HG03025 (cell line): ENCODE measurements at regions not wholly inside any gene's neighbourhood (a gene's known extent, or its start where the extent isn't known, plus 50 kb on each side); places are given as distances from the start of the nearest gene placed in this dataset.

ENCODE experiments used
- ATAC-seq: cut with Tn5 transposase; IDR thresholded peaks from one replicate; pipeline ENCODE4 v1.9.1; 2021; ENCODE audit warnings: mild to moderate bottlenecking, moderate library complexity; ENCODE audit not compliant: unreplicated experiment, low FRiP score

GRCh38 chr1:199138061-199138460 lies 499.2 kb downstream of the PTPRC start:
- no peak for ATAC-seq

GRCh38 chr1:199149591-199149990 lies 510.8 kb downstream of the PTPRC start:
- no peak for ATAC-seq

DNA sequence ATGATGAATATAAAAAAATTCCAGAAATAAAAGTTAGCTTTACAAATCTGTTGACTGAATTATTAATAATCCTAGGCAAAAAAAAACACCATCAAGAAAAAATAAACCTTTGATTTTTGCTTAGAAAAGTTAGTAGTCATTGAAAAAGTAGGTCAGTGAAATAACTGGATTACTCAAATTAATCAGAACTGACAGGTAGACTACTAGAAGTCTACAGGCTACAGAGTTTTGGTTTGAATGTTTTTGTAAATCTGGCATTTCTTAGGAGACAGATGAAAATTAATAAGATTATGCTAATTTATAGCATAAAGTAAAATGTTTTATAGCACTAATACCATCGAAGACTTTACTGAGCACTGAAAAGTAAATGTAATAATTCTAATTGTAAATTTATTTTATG lies 511.9 kb downstream of the PTPRC start:
- ATAC-seq: no peak

GRCh38 chr1:199151634-199152425 lies 513.0 kb downstream of the PTPRC start:
- no peak for ATAC-seq

- ATAC-seq: no peak
Observed at GRCh38 chr1:199152676-199153075, 513.8 kb downstream of the PTPRC start.

DNA sequence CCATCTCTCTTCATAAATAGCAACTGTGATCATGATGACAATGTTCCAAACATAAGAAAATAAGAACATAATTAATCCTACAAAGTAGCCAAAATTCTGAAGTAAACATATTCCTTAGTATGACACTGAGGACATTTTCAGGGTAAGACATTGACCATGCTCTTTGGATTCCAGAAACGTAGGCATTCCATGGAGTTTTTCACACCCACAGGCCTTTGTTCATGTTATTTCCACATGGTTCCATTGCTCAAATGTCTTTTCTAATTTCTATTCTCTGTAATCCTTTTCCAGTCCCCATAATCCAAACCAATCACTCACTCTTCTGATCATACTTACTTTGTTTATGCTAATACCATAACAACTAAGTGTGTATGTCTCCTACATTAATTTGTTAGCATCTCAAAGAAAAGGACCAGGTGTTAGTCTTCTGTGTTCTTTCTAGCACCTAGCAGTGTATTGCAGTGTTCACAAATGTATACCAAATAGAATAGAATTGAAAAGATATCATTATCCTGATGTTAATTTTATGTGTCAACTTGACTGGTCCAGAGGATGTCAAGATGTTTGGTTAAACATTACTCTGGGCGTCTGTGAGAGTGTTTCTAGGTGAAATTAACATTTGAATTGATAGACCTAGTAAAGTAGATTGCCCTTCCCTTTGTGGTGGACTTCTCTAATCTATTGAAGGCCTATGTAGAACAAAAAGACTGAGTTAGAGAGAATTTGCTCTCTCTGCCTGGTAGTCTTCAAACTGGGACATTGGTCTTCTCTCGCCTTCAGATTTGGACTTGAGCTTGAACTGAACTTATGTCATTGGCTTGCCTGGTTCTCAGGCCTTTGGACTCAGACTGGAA lies 516.6 kb downstream of the PTPRC start:
- no peak for ATAC-seq

DNA sequence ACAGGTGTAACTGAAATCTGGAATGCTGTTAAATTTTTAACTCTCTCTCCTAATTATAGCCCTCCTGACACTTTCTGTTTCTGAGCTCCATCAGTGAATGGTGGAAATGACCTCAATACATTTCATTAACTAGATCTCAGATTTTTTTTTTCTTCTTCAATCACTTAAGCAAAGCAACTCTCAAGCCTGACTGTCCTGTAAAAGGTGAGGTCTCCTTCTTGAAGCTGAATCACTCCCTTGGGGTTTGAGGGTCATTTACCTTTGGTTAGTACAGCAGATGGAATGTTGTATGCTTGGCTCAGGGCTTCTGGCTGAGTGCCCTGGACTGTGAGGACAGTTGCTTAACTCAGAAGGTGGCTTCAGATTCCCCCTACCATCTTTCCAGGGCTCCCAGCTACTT lies 518.7 kb downstream of the PTPRC start:
- no peak for ATAC-seq

DNA sequence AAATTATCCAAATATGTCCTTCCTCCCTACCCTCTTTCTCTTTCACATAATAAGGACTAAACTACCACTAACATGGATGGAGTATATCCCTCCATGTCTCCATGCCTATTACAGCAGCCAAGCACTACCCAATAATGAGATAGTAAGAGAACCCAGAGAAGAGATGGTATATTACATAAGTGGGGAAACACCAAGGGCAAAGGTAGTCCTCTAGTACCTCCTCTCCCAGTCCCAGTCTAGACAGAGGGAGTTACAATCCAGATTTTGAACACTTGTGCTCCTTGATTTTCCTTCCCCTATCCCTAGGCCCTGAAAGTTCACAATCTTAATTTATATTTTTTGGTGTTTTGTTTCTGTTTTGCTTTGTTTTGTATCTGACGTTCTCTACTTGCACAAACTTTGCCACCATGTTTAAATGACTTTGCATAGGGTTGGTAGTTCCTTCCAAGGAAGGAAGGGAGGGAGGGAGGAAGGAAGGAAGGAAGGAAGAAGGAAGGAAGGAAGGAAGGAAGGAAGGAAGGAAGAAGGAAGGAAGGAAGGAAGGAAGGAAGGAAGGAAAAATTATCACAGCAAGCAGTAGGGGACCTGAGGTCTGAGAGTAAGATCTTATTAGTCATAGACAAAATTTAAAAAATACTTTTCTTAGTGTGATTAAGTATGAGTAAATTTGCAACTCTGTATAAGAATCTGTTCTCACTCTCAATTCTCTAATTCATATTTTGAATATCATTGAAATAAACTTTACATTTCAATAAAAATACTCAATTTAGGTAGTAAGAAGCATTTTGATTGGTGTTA lies 521.9 kb downstream of the PTPRC start:
- ATAC-seq: no peak

DNA sequence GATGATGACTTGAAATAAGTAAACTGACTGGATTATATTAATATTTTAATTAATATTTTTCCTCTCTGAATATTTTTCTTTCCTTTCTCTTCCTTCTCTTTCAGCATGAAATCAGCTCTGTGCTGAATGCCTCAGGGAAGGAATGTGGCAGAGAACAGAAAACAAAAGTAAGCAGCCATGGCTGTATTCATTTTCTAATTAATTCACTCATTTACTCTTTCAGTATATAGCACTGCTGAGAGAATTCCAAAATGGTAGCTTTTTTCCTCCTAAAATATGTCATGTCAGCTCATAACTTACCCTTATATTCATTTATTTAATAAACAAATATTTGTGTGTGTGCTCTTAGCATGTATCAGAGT lies 522.5 kb downstream of the PTPRC start:
- no peak for ATAC-seq

GRCh38 chr1:199161766-199162303 lies 523.0 kb downstream of the PTPRC start:
- no peak for ATAC-seq

GRCh38 chr1:199163267-199163666 lies 524.4 kb downstream of the PTPRC start:
- ATAC-seq: no peak

DNA sequence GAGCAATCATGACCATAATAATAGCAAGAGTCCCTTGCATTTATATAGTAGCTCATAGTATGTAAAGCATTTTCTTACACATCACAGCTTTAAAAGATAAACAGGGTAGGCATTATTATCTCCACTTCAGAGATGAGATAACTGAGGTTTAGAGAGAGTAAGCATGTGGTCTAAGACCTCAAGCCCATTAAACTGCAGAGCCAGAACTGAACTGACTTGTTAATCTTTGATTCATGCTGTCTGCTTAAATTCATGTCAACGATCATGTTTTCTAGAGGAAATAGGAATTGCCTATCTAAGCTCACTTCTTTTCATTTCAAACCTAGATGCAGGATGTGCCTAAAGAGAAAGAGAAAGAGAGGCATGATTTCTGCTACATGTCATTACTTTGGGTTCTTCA lies 524.8 kb downstream of the PTPRC start:
- ATAC-seq: no peak

GRCh38 chr1:199167460-199167859 lies 528.6 kb downstream of the PTPRC start:
- no peak for ATAC-seq

DNA sequence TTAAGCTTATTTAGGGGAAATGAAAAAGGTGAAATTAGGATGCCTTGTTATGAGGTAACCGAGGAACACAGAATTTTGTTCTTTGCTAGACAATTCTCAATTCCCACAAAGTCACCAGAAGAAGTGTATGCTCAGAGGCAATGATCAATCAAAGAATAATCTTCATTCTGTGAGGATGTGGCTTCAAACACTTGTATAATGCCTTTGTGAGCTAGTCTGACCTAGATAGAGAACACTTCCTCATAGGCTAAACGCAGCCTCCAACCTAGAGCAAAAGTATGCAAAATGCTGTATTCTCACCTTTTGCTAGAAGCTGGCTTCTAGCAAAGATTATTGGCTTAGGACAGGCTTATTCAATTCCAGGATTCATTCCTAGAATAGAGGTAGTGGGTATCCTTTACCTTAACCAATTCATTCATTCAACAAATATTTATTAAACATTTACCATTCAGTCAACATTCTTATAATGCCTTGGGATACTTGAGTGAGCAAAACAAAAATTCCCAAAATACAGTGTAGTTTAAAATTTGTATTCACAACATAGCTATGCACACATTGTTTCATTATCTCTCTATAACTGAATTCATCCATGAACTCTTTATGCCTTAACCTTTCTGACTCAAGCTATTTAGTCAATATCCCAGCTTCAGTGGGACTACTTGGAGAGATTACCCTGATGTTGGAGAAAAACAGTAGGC lies 530.2 kb downstream of the PTPRC start:
- no peak for ATAC-seq

DNA sequence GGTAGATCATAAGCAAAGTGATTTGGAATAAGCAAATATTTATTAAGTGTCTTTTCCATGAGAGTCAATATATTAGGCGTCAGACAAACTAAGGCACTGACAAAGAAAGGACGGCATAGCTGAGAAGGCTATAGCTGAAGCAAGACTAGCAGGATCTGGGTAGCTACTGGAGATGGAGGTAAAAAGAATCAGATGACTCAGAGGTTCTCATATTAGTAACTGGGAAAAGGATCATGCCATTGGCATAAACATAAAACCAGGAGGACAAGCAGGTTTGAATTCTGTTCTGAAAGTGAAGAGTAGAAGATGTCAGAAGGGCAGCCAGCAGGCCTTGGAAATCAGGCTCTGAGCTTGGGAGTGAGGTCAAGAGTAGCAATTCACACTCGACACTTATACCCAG lies 531.9 kb downstream of the PTPRC start:
- ATAC-seq: no peak

DNA sequence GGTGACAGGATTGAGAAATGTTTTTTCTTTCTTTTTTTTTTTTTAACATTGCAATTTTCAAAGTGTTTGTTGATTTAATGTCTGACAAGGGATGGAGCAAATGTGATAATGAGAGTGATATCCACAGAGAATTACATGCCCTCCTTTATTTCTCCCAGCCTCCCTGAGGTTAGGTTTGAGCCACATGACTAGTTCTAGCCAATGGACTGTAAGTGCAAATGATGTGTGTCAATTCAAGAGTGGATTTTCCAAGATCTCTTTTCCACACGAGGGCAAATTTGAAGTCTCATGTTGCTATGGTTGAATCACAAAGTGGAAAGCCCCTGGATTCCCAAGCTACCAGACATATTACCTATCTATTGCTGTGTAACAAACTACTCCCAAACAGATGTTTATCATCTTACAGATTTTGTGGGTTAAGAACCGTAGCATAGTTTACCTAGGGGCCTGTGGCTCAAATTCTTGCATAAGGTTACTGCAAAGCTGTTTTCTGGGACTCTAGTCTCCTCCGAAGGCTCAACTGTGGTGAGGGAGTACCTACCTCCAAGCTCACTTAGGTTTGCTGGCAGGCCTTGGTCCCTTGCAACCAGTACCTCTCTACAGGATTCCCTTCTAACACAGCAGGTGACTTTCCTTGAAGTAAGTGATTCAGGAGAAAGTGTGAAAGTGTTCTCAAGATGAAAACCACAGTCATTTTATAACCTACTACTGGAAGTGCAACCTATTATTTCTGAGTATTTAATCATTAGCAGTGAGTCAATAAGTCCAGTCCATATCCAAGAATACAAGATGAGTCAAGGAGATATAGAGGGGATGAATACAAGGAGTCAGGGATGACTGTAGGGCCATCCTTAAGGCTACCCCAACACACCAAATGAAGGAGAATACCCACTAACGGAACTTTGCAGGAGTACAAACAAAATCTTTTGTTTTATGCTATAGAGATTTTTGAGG lies 533.6 kb downstream of the PTPRC start:
- ATAC-seq: no peak

DNA sequence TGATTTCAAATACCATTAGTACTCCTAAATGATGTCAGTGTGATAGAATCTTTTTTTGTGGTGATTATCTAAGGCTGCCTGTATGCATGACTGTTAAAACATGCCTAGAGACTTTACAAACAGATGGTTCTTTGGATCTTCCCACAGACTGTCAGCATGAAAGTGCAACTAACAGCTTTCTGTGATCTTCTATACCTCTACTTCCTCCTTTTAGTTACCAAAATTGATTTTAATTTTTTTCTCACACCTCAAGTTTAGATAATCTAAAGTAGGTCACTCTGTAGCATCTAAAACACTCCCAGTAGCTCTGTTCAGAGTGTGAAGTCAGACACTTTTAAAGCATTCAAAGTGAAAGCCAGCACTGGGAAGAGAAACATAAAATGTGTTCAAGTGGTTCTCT lies 534.5 kb downstream of the PTPRC start:
- ATAC-seq: peak; percentile 95

GRCh38 chr1:199174336-199174735 lies 535.5 kb downstream of the PTPRC start:
- ATAC-seq: no peak

GRCh38 chr1:199176713-199177112 lies 537.9 kb downstream of the PTPRC start:
- ATAC-seq: no peak
